Stomach (tissue), 8 donors: ENCODE measurements at regions not wholly inside any gene's neighbourhood (a gene's known extent, or its start where the extent isn't known, plus 50 kb on each side); places are given as distances from the start of the nearest gene placed in this dataset.

Source experiments
- DNase-seq, 2 donors: peaks; one replicate each; pipeline versions ENCODE4 v3.0.0 to v3.0.0-alpha.2; 2013 to 2019
- H3K27ac ChIP-seq, 5 donors: fragments of 200-600 bp in 4 of 5; sonication (generic) in 4 of 5; one replicate each; pipeline ENCODE4 v1.5.1; 2013 to 2019; ENCODE audit warnings: mild to moderate bottlenecking in 1 of 5, moderate library complexity in 1 of 5
- H3K27me3 ChIP-seq, 3 donors: fragments of 200-600 bp; sonication (generic); one replicate each; pipeline ENCODE4 v1.5.1; 2017 to 2019; ENCODE audit warnings: mixed run types in 1 of 3
- H3K36me3 ChIP-seq, 4 donors: fragments of 200-600 bp; sonication (generic); 1 replicate in 3 of 4; 2 replicates in 1 of 4; pipeline ENCODE4 v1.5.1; 2016 to 2019
- H3K4me1 ChIP-seq, 4 donors: fragments of 200-600 bp; sonication (generic); one replicate each; pipeline ENCODE4 v1.5.1; 2016 to 2019
- H3K4me3 ChIP-seq, 4 donors: fragments of 200-600 bp; sonication (generic) in 3 of 4; one replicate each; pipeline ENCODE4 v1.5.1; 2016 to 2019; ENCODE audit warnings: mild to moderate bottlenecking in 1 of 4
- H3K9me3 ChIP-seq, 4 donors: fragments of 200-600 bp; sonication (generic); one replicate each; pipeline ENCODE4 v1.5.1; 2016 to 2019
- CTCF ChIP-seq, 7 experiments: fragments of 450-650 bp in 4 of 7; fragments of 200-600 bp in 3 of 7; sonication (generic) in 3 of 7; IDR thresholded peaks; one replicate each; pipeline ENCODE4 v1.5.1; 2016 to 2019; ENCODE audit warnings: antibody characterized with exemption in 7 of 7, control low read depth in 2 of 7, mild to moderate bottlenecking in 1 of 7
- EP300 ChIP-seq: sonication (generic); formaldehyde crosslinking; IDR thresholded peaks from one replicate; pipeline ENCODE4 v1.6.1; 2017; ENCODE audit warnings: antibody characterized with exemption
- POLR2A ChIP-seq, 4 donors: fragments of 450-650 bp; IDR thresholded peaks; one replicate each; pipeline ENCODE4 v1.6.1; 2016; ENCODE audit warnings: antibody characterized with exemption in 4 of 4, control low read depth in 2 of 4, mild to moderate bottlenecking in 1 of 4, moderate library complexity in 1 of 4
- POLR2AphosphoS5 ChIP-seq, 3 donors: sonication (generic); formaldehyde crosslinking; IDR thresholded peaks; one replicate each; pipeline ENCODE4 v1.6.1; 2016; ENCODE audit warnings: antibody characterized with exemption in 3 of 3
- WGBS, 5 donors: extraction: QIAGEN DNeasy Blood & Tissue Kit in 3 of 5; methylation state at CpG; one replicate each; pipeline versions ENCODE4 v1.1.5 to v1.1.7; 2013 to 2018; 5-methylcytosine and 5-hydroxymethylcytosine counted together
- intact Hi-C: fragments of 100-400 bp; cut with DNase I; formaldehyde crosslinking; loops from one replicate; pipeline ENCODE4 v1.15.1; 2023; ENCODE audit warnings: low total_unique reads
- donor health status: healthy with polysubstance abuse.
- donor health status: Bipolar disorder and iron deficiency.
- donor health status: healthy.

GRCh38 chr2:14927021-14927564 lies 294.6 kb downstream of the LRATD1 start:
- Histone ChIP-seq H3K4me1 (peaks cover 0 to under 1% (median 0%) of the 10 kb centered on the region in 4 donors), H3K27ac (no peak overlapping the region), H3K36me3 (no peaks in the 10 kb centered on the region), H3K9me3 (no peaks in the 10 kb centered on the region), H3K4me3 (no peak overlapping the region), H3K27me3 (no peaks in the 10 kb centered on the region)
- 53 to 68% (median 59%) methylated on average over 5 of the region's 5 CpGs for WGBS, 5 donors
- DNase-seq = no peak
- no peak for TF ChIP-seq EP300
- no peak for TF ChIP-seq POLR2A (IDR thresholded peaks at IDR 0.05)
- no peak for TF ChIP-seq POLR2AphosphoS5 (IDR thresholded peaks at IDR 0.05)
- no peak for TF ChIP-seq CTCF (IDR thresholded peaks at IDR 0.05)
- intact Hi-C loops = no loop called here

- Histone ChIP-seq H3K27me3 (no peaks in the 10 kb centered on the region), H3K4me3 (no peak overlapping the region), H3K36me3 (no peaks in the 10 kb centered on the region), H3K27ac (no peak overlapping the region), H3K4me1 (peaks cover 0 to 9% (median 0%) of the 10 kb centered on the region in 4 donors), H3K9me3 (no peaks in the 10 kb centered on the region)
- intact Hi-C loops = no loop called here
- 56 to 71% (median 68%) methylated on average over 1 of the region's 1 CpG for WGBS, 5 donors
- DNase-seq = no peak
- TF ChIP-seq POLR2A (IDR thresholded peaks at IDR 0.05) (no peak), POLR2AphosphoS5 (IDR thresholded peaks at IDR 0.05) (no peak), CTCF (IDR thresholded peaks at IDR 0.05) (no peak), EP300 (no peak)
These were observed 295.5 kb downstream of the LRATD1 start for GRCh38 chr2:14928056-14928455.

GRCh38 chr2:14930441-14930840 lies 297.9 kb downstream of the LRATD1 start:
- WGBS, 5 donors = 85 to 95% (median 86%) methylated on average over 2 of the region's 2 CpGs
- TF ChIP-seq EP300 (no peak), CTCF (IDR thresholded peaks at IDR 0.05) (no peak), POLR2AphosphoS5 (IDR thresholded peaks at IDR 0.05) (no peak), POLR2A (IDR thresholded peaks at IDR 0.05) (no peak)
- Histone ChIP-seq H3K27ac (no peak overlapping the region), H3K27me3 (no peaks in the 10 kb centered on the region), H3K9me3 (no peaks in the 10 kb centered on the region), H3K4me3 (no peak overlapping the region), H3K36me3 (no peaks in the 10 kb centered on the region), H3K4me1 (peaks cover 0 to 13% (median 0%) of the 10 kb centered on the region in 4 donors)
- DNase-seq = no peak
- intact Hi-C loops = no loop called here

- Histone ChIP-seq H3K9me3 (peaks cover 0 to 4% (median 3%) of the 10 kb centered on the region in 4 donors), H3K36me3 (no peaks in the 10 kb centered on the region), H3K27me3 (no peaks in the 10 kb centered on the region), H3K4me3 (no peak overlapping the region), H3K4me1 (peaks cover 0 to 13% (median 0%) of the 10 kb centered on the region in 4 donors), H3K27ac (no peak overlapping the region)
- intact Hi-C loops = no loop called here
- no peak for TF ChIP-seq POLR2AphosphoS5 (IDR thresholded peaks at IDR 0.05)
- no peak for TF ChIP-seq CTCF (IDR thresholded peaks at IDR 0.05)
- no peak for TF ChIP-seq POLR2A (IDR thresholded peaks at IDR 0.05)
- no peak for TF ChIP-seq EP300
- no peak for DNase-seq
These were observed 299.8 kb downstream of the LRATD1 start for GRCh38 chr2:14932285-14932684.
